ENCODE measurements at regions not wholly inside any gene's neighbourhood (a gene's known extent, or its start where the extent isn't known, plus 50 kb on each side); places are given as distances from the start of the nearest gene placed in this dataset.

DNA sequence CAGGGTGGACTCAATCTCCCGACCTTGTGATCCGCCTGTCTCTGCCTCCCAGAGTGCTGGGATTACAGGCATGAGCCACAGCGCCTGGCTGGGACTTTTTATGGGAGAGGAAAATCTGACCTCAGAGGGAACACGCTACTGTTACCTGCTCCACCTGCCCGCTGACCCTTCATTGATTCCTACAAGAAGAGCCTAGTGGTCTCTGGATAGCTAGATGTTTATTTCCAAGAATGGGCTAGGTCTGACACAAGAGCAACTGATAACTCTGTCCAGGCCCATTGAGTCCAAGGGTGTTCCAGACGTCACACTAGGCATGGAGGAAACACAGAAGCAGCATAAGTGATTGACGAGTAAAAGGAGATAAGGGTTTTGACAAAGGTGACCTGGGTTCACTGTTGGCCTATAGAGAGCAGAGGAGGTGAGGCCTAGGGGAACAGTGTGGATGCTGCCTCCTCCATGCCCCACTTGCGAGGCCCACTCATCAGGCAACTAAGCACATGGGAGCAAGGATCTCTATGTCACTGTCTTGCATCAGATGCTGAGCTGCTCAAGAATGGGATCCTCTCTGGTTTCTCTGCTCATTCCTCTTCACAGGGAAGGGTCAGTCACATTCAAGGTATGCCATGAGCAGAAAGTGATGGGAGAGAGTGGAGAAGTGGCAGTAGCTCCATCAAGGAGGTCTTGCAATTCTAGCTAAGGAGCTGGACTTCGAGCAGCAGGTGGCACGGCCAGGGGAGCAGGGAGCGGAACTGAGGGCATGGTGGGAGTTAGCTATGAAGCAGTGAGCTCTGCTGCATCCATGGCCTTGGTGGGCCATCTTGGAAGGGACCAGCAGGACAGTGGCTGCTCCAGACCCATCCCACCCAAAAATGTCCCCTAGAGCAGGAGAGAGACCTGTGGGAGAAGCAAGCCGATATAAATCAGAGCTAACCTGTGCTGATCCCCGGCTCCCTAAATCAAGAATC is 145.2 kb downstream of the WSCD1 start:
- Mint-ChIP-seq H3K4me1 (peaks cover 8% of the 10 kb centered on the region), H3K4me3 (no peak overlapping the region), H3K27ac (no peak overlapping the region), H3K9me3 (peaks cover under 1% of the 10 kb centered on the region; the same call in 1 of the 2 replicates), H3K36me3 (no peaks in the 10 kb centered on the region), H3K27me3 (ENCODE audit: low read depth) (no peaks in the 10 kb centered on the region)
- DNase-seq (ENCODE audit: low spot score) (no peak), ATAC-seq (no peak)
- ChIA-PET POLR2A (no interaction called here), CTCF (interaction anchor here (0.9 kb wide), 1 partner anchor 146 kb away, joined by 4 read pairs; no protein-coding TSS in a partner anchor)
- TF ChIP-seq TCF7 (CRISPR knock-in tag; IDR thresholded peaks at IDR 0.05; ENCODE audit: low read depth) (no peak), ZNF121 (CRISPR knock-in tag; IDR thresholded peaks at IDR 0.05) (no peak), ATF6 (CRISPR knock-in tag; IDR thresholded peaks at IDR 0.05) (no peak), GTF2I (CRISPR knock-in tag; conservative IDR thresholded peaks at IDR 0.05) (no peak), SMAD3 (CRISPR knock-in tag; IDR thresholded peaks at IDR 0.05; ENCODE audit: borderline replicate concordance) (no peak), FOXJ3 (CRISPR knock-in tag; IDR thresholded peaks at IDR 0.05; ENCODE audit: borderline replicate concordance) (no peak), CBFB (CRISPR knock-in tag; IDR thresholded peaks at IDR 0.05; ENCODE audit: low read depth) (no peak), TEAD4 (CRISPR knock-in tag; IDR thresholded peaks at IDR 0.05) (no peak)
- TF ChIP-seq, protein P1, sequence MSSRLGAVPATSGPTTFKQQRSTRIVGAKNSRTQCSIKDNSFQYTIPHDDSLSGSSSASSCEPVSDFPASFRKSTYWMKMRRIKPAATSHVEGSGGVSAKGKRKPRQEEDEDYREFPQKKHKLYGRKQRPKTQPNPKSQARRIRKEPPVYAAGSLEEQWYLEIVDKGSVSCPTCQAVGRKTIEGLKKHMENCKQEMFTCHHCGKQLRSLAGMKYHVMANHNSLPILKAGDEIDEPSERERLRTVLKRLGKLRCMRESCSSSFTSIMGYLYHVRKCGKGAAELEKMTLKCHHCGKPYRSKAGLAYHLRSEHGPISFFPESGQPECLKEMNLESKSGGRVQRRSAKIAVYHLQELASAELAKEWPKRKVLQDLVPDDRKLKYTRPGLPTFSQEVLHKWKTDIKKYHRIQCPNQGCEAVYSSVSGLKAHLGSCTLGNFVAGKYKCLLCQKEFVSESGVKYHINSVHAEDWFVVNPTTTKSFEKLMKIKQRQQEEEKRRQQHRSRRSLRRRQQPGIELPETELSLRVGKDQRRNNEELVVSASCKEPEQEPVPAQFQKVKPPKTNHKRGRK (CRISPR knock-in tag; IDR thresholded peaks at IDR 0.05; ENCODE audit: borderline replicate concordance), result no peak
- TF ChIP-seq, protein P2, sequence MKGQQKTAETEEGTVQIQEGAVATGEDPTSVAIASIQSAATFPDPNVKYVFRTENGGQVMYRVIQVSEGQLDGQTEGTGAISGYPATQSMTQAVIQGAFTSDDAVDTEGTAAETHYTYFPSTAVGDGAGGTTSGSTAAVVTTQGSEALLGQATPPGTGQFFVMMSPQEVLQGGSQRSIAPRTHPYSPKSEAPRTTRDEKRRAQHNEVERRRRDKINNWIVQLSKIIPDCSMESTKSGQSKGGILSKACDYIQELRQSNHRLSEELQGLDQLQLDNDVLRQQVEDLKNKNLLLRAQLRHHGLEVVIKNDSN (CRISPR knock-in tag; IDR thresholded peaks at IDR 0.05), result no peak
- TF ChIP-seq, protein P3, sequence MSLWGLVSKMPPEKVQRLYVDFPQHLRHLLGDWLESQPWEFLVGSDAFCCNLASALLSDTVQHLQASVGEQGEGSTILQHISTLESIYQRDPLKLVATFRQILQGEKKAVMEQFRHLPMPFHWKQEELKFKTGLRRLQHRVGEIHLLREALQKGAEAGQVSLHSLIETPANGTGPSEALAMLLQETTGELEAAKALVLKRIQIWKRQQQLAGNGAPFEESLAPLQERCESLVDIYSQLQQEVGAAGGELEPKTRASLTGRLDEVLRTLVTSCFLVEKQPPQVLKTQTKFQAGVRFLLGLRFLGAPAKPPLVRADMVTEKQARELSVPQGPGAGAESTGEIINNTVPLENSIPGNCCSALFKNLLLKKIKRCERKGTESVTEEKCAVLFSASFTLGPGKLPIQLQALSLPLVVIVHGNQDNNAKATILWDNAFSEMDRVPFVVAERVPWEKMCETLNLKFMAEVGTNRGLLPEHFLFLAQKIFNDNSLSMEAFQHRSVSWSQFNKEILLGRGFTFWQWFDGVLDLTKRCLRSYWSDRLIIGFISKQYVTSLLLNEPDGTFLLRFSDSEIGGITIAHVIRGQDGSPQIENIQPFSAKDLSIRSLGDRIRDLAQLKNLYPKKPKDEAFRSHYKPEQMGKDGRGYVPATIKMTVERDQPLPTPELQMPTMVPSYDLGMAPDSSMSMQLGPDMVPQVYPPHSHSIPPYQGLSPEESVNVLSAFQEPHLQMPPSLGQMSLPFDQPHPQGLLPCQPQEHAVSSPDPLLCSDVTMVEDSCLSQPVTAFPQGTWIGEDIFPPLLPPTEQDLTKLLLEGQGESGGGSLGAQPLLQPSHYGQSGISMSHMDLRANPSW (CRISPR knock-in tag; conservative IDR thresholded peaks at IDR 0.05; ENCODE audit: low read depth), result no peak
- TF ChIP-seq, protein P4, sequence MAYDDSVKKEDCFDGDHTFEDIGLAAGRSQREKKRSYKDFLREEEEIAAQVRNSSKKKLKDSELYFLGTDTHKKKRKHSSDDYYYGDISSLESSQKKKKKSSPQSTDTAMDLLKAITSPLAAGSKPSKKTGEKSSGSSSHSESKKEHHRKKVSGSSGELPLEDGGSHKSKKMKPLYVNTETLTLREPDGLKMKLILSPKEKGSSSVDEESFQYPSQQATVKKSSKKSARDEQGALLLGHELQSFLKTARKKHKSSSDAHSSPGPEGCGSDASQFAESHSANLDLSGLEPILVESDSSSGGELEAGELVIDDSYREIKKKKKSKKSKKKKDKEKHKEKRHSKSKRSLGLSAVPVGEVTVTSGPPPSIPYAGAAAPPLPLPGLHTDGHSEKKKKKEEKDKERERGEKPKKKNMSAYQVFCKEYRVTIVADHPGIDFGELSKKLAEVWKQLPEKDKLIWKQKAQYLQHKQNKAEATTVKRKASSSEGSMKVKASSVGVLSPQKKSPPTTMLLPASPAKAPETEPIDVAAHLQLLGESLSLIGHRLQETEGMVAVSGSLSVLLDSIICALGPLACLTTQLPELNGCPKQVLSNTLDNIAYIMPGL (CRISPR knock-in tag; IDR thresholded peaks at IDR 0.05), result no peak

DNA sequence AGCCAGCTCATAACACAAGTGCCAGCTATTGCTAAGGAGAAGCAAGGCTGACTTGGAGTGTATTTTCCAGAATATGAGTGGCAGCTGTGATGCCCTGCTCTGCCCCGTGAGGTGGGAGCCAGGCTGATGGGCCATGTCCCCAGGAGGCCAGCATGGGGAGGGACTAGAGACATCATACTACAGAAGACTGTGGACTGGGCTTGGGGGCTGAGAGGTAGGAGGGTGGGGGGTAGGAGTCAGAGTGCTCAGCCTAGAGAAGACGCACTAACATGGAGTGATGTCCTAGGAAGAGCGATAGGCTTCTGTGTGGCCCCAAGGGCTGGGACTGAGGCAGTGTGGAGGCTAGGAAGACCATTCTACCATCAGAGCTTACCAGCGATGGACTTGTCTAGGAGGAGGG is 143.7 kb downstream of the WSCD1 start:
- no peaks in the 10 kb centered on the region for H3K9me3 Mint-ChIP-seq
- no peak overlapping the region for H3K4me3 Mint-ChIP-seq
- DNase-seq (ENCODE audit: low spot score) (no peak), ATAC-seq (no peak)
- ChIA-PET POLR2A (interaction anchor here (0.5 kb wide), 1 partner anchor 531 kb away, joined by 3 read pairs; no protein-coding TSS in a partner anchor), CTCF (no interaction called here)
- H3K27ac Mint-ChIP-seq, result no peak overlapping the region
- no peaks in the 10 kb centered on the region for H3K27me3 Mint-ChIP-seq (ENCODE audit: low read depth)
- H3K36me3 Mint-ChIP-seq, result no peaks in the 10 kb centered on the region
- peaks cover 8% of the 10 kb centered on the region for H3K4me1 Mint-ChIP-seq
- no peak for TF ChIP-seq GRHL2 (CRISPR knock-in tag; IDR thresholded peaks at IDR 0.05; ENCODE audit: insufficient replicate concordance, severe bottlenecking)
- TF ChIP-seq ZNF396 (CRISPR knock-in tag; IDR thresholded peaks at IDR 0.05; ENCODE audit: borderline replicate concordance), result no peak
- TF ChIP-seq FOXJ3 (CRISPR knock-in tag; IDR thresholded peaks at IDR 0.05; ENCODE audit: borderline replicate concordance), result no peak
- TF ChIP-seq NFATC4 (CRISPR knock-in tag; IDR thresholded peaks at IDR 0.05), result no peak
- TF ChIP-seq, protein P5, sequence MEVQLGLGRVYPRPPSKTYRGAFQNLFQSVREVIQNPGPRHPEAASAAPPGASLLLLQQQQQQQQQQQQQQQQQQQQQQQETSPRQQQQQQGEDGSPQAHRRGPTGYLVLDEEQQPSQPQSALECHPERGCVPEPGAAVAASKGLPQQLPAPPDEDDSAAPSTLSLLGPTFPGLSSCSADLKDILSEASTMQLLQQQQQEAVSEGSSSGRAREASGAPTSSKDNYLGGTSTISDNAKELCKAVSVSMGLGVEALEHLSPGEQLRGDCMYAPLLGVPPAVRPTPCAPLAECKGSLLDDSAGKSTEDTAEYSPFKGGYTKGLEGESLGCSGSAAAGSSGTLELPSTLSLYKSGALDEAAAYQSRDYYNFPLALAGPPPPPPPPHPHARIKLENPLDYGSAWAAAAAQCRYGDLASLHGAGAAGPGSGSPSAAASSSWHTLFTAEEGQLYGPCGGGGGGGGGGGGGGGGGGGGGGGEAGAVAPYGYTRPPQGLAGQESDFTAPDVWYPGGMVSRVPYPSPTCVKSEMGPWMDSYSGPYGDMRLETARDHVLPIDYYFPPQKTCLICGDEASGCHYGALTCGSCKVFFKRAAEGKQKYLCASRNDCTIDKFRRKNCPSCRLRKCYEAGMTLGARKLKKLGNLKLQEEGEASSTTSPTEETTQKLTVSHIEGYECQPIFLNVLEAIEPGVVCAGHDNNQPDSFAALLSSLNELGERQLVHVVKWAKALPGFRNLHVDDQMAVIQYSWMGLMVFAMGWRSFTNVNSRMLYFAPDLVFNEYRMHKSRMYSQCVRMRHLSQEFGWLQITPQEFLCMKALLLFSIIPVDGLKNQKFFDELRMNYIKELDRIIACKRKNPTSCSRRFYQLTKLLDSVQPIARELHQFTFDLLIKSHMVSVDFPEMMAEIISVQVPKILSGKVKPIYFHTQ (CRISPR knock-in tag; IDR thresholded peaks at IDR 0.05), result no peak
- TF ChIP-seq, protein P6, sequence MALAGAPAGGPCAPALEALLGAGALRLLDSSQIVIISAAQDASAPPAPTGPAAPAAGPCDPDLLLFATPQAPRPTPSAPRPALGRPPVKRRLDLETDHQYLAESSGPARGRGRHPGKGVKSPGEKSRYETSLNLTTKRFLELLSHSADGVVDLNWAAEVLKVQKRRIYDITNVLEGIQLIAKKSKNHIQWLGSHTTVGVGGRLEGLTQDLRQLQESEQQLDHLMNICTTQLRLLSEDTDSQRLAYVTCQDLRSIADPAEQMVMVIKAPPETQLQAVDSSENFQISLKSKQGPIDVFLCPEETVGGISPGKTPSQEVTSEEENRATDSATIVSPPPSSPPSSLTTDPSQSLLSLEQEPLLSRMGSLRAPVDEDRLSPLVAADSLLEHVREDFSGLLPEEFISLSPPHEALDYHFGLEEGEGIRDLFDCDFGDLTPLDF (CRISPR knock-in tag; IDR thresholded peaks at IDR 0.05), result no peak
